ENCODE measurements at regions not wholly inside any gene's neighbourhood (a gene's known extent, or its start where the extent isn't known, plus 50 kb on each side); places are given as distances from the start of the nearest gene placed in this dataset.

DNA sequence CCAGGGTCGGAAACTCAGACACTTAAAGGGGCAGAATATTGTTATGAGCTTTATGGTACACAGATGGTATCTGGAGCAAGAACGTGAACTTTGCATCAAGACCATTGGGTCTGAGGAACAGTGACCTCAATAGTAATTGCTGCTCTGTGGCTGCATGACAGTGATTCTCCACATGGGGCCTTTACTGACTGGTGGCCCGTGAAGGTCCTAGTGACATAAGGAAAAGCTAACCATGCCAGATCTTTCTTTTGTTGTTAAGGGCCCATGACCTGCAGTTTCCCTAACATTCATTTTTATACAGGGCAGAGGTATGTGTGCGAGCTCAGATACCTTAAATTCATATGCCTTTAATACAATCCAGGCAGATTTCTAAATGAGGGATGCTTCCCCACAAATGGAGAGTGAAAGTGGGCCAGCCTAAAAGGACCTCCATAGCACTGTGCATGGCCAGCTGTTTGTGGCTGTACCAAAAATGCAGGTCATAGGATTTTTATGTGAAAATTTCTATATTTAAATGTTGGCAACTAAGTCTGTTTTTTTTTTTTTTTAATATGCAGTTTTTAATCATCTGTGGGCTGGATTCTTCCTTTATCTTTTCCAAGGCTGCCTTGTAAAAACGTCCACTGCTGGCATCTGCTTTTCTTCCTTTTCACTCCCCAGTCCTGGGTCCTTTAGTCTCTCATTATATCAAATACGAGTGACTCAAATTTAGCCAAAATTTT lies 188.0 kb upstream of the IL12A start:
- Histone ChIP-seq H2BK15ac (ENCODE audit: low read length) (no peak overlapping the region), H3K4me1 (ENCODE audit: control insufficient read depth in 2 of 2, insufficient read depth in 1 of 2, low read depth in 1 of 2, low read length in 2 of 2) (peaks cover 0 to 3% of the 10 kb centered on the region in 2 donors), H3K36me3 (replicated peaks in 1 of 2; ENCODE audit: control insufficient read depth in 2 of 2, insufficient read depth in 2 of 2, low read length in 2 of 2) (no peaks in the 10 kb centered on the region), H3K9ac (ENCODE audit: low read depth, low read length, poor library complexity) (no peak overlapping the region), H3K18ac (ENCODE audit: low read length) (no peak overlapping the region), H3K4me2 (ENCODE audit: insufficient read depth, low read length, poor library complexity, severe bottlenecking) (no peak overlapping the region), H3K4me3 (ENCODE audit: low read length in 2 of 2) (no peak overlapping the region), H3K27ac (replicated peaks; ENCODE audit: low read length) (no peak overlapping the region), H2BK12ac (ENCODE audit: low read length) (no peak overlapping the region), H2BK120ac (ENCODE audit: low read depth, low read length) (no peak overlapping the region), H4K8ac (ENCODE audit: low read depth, low read length) (no peak overlapping the region), H3K14ac (ENCODE audit: low read length) (no peak overlapping the region), H2BK5ac (ENCODE audit: low read length) (no peak overlapping the region), H2AK5ac (ENCODE audit: low read depth, low read length) (no peak overlapping the region), H3K79me1 (ENCODE audit: low read depth, low read length) (no peaks in the 10 kb centered on the region), H2AFZ (ENCODE audit: low read length) (no peak overlapping the region), H4K91ac (ENCODE audit: low read depth, low read length, poor library complexity) (no peak overlapping the region), H3K4ac (ENCODE audit: low read length) (no peak overlapping the region), H3K23ac (ENCODE audit: low read depth, low read length, poor library complexity) (no peak overlapping the region), H3K9me3 (replicated peaks in 1 of 2; ENCODE audit: control insufficient read depth in 2 of 2, insufficient read depth in 1 of 2, low read depth in 1 of 2, low read length in 2 of 2) (no peaks in the 10 kb centered on the region), H3K27me3 (ENCODE audit: control insufficient read depth in 3 of 3, insufficient read depth in 3 of 3, low read depth in 1 of 3, low read length in 3 of 3) (peaks cover 0 to 3% (median 0%) of the 10 kb centered on the region in 3 experiments)
- DNase-seq (ENCODE audit: low spot score): no peak
- WGBS, 2 donors (ENCODE audit: extremely low coverage in 2 of 2, insufficient read length in 2 of 2, insufficient replicate concordance in 1 of 2): no CpG with 5 or more reads among the region's 6 CpGs

DNA sequence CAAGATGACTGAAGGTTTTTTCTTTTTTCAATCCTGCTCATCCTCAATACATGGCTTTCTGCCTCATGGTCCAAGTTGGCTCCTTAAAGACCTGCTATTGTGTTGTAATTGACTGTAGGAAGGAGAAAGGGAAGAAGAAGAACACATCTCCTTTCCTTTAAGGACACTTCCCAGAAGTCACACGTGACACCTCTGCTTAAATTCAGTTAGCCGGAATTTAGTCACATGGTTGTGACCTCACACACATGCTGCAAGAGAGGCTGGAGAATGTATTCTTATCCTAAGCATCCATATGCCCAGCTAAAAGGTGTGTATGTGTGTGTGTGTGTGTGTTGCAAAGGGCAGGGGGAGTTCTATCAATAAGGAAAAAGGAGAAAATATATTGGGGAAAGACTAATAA lies 185.8 kb upstream of the IL12A start:
- Histone ChIP-seq H2BK120ac (ENCODE audit: low read depth, low read length) (no peak overlapping the region), H2BK12ac (ENCODE audit: low read length) (no peak overlapping the region), H2AFZ (ENCODE audit: low read length) (no peak overlapping the region), H3K9ac (ENCODE audit: low read depth, low read length, poor library complexity) (no peak overlapping the region), H3K4me2 (ENCODE audit: insufficient read depth, low read length, poor library complexity, severe bottlenecking) (no peak overlapping the region), H2BK5ac (ENCODE audit: low read length) (no peak overlapping the region), H2BK15ac (ENCODE audit: low read length) (no peak overlapping the region), H4K91ac (ENCODE audit: low read depth, low read length, poor library complexity) (no peak overlapping the region), H3K23ac (ENCODE audit: low read depth, low read length, poor library complexity) (no peak overlapping the region), H3K4me1 (ENCODE audit: control insufficient read depth in 2 of 2, insufficient read depth in 1 of 2, low read depth in 1 of 2, low read length in 2 of 2) (peaks cover 0 to 7% of the 10 kb centered on the region in 2 donors), H3K14ac (ENCODE audit: low read length) (no peak overlapping the region), H3K4ac (ENCODE audit: low read length) (no peak overlapping the region), H3K4me3 (ENCODE audit: low read length in 2 of 2) (no peak overlapping the region), H3K36me3 (replicated peaks in 1 of 2; ENCODE audit: control insufficient read depth in 2 of 2, insufficient read depth in 2 of 2, low read length in 2 of 2) (no peaks in the 10 kb centered on the region), H3K79me1 (ENCODE audit: low read depth, low read length) (no peaks in the 10 kb centered on the region), H3K27me3 (ENCODE audit: control insufficient read depth in 3 of 3, insufficient read depth in 3 of 3, low read depth in 1 of 3, low read length in 3 of 3) (no peaks in the 10 kb centered on the region), H3K9me3 (replicated peaks in 1 of 2; ENCODE audit: control insufficient read depth in 2 of 2, insufficient read depth in 1 of 2, low read depth in 1 of 2, low read length in 2 of 2) (no peaks in the 10 kb centered on the region), H4K8ac (ENCODE audit: low read depth, low read length) (no peak overlapping the region), H2AK5ac (ENCODE audit: low read depth, low read length) (no peak overlapping the region), H3K27ac (replicated peaks; ENCODE audit: low read length) (no peak overlapping the region), H3K18ac (ENCODE audit: low read length) (no peak overlapping the region)
- no CpG with 5 or more reads among the region's 2 CpGs for WGBS, 2 donors (ENCODE audit: extremely low coverage in 2 of 2, insufficient read length in 2 of 2, insufficient replicate concordance in 1 of 2)
- no peak for DNase-seq (ENCODE audit: low spot score)

DNA sequence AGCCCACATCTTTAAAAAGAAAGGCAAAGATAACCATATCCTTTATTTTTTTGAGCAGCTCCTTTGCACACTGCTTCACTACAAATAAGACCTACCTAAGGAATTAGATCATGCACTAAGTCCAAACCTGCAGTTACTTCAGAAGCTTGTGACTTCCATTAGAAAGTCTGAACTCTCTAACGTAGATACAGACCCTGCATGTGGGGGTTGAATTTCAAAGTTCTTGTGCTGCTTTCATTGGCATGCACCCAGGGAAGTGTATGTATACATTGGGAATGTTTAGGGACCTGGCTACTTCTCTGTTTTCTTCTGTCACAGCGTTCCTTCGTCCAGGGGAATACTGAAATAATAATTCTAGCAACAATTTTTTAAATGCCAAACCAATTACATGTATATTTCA lies 185.2 kb upstream of the IL12A start:
- Histone ChIP-seq H3K27me3 (ENCODE audit: control insufficient read depth in 3 of 3, insufficient read depth in 3 of 3, low read depth in 1 of 3, low read length in 3 of 3) (no peaks in the 10 kb centered on the region), H3K4me2 (ENCODE audit: insufficient read depth, low read length, poor library complexity, severe bottlenecking) (no peak overlapping the region)

DNA sequence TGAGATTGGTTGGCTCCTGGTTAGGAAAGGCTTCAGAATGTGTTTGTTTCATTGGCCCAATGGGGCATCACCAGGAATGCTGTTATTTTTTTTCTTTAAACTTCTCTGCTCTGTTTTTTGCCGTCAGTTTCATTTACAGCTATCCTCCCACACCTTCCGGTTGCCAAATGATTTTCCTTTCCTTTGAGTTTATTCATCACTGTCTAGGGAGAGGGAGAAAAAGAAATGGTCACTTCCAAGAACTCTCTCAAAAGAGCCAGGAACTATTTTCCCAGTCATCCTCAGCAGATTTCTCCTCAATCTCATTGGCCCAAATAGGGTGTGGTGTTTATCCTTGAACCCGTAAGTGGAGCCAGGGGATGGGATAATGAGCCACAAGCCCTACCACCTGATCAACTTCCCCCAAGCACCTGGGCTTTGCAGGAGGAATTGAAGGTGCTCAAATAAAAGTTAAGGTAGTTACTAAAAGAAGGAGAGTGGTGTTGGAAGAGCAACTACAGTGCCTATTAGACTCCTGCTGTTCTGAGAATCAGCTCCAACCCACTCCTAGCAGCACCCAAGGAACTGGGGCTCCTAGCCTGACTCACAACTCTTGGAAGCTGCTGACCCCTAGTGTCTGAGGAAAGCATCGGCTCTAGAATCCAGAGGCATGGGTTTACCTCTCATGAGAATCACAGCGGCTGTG lies 183.8 kb upstream of the IL12A start:
- no peak overlapping the region for H4K8ac ChIP-seq (ENCODE audit: low read depth, low read length)
- peak; percentile 64 for DNase-seq (ENCODE audit: low spot score)

More for the DNA sequence above, 185.2 kb upstream of the IL12A start:
- Histone ChIP-seq H3K36me3 (replicated peaks in 1 of 2; ENCODE audit: control insufficient read depth in 2 of 2, insufficient read depth in 2 of 2, low read length in 2 of 2) (no peaks in the 10 kb centered on the region), H3K18ac (ENCODE audit: low read length) (no peak overlapping the region), H2BK5ac (ENCODE audit: low read length) (no peak overlapping the region), H2BK12ac (ENCODE audit: low read length) (no peak overlapping the region), H3K14ac (ENCODE audit: low read length) (no peak overlapping the region), H3K9me3 (replicated peaks in 1 of 2; ENCODE audit: control insufficient read depth in 2 of 2, insufficient read depth in 1 of 2, low read depth in 1 of 2, low read length in 2 of 2) (no peaks in the 10 kb centered on the region), H4K8ac (ENCODE audit: low read depth, low read length) (no peak overlapping the region), H3K79me1 (ENCODE audit: low read depth, low read length) (no peaks in the 10 kb centered on the region), H3K4me1 (ENCODE audit: control insufficient read depth in 2 of 2, insufficient read depth in 1 of 2, low read depth in 1 of 2, low read length in 2 of 2) (peaks cover 0 to 7% of the 10 kb centered on the region in 2 donors), H3K4me3 (ENCODE audit: low read length in 2 of 2) (no peak overlapping the region), H4K91ac (ENCODE audit: low read depth, low read length, poor library complexity) (no peak overlapping the region), H2AFZ (ENCODE audit: low read length) (no peak overlapping the region), H2BK120ac (ENCODE audit: low read depth, low read length) (no peak overlapping the region), H2BK15ac (ENCODE audit: low read length) (no peak overlapping the region), H3K9ac (ENCODE audit: low read depth, low read length, poor library complexity) (no peak overlapping the region), H2AK5ac (ENCODE audit: low read depth, low read length) (no peak overlapping the region), H3K27ac (replicated peaks; ENCODE audit: low read length) (no peak overlapping the region), H3K23ac (ENCODE audit: low read depth, low read length, poor library complexity) (no peak overlapping the region), H3K4ac (ENCODE audit: low read length) (no peak overlapping the region)
- no peak for DNase-seq (ENCODE audit: low spot score)
- WGBS, 2 donors (ENCODE audit: extremely low coverage in 2 of 2, insufficient read length in 2 of 2, insufficient replicate concordance in 1 of 2): no CpG with 5 or more reads among the region's 3 CpGs

More for the DNA sequence above, 183.8 kb upstream of the IL12A start:
- no peak overlapping the region for H3K4ac ChIP-seq (ENCODE audit: low read length)
- H3K4me3 ChIP-seq (ENCODE audit: low read length in 2 of 2): no peak overlapping the region
- no peak overlapping the region for H3K18ac ChIP-seq (ENCODE audit: low read length)
- H2AFZ ChIP-seq (ENCODE audit: low read length): no peak overlapping the region
- no peaks in the 10 kb centered on the region for H3K27me3 ChIP-seq (ENCODE audit: control insufficient read depth in 3 of 3, insufficient read depth in 3 of 3, low read depth in 1 of 3, low read length in 3 of 3)
- H3K4me1 ChIP-seq (ENCODE audit: control insufficient read depth in 2 of 2, insufficient read depth in 1 of 2, low read depth in 1 of 2, low read length in 2 of 2): peaks cover 0 to 7% of the 10 kb centered on the region in 2 donors
- H3K4me2 ChIP-seq (ENCODE audit: insufficient read depth, low read length, poor library complexity, severe bottlenecking): no peak overlapping the region
- no peaks in the 10 kb centered on the region for H3K9me3 ChIP-seq (replicated peaks in 1 of 2; ENCODE audit: control insufficient read depth in 2 of 2, insufficient read depth in 1 of 2, low read depth in 1 of 2, low read length in 2 of 2)
- H3K27ac ChIP-seq (replicated peaks; ENCODE audit: low read length): no peak overlapping the region
- no CpG with 5 or more reads among the region's 5 CpGs for WGBS, 2 donors (ENCODE audit: extremely low coverage in 2 of 2, insufficient read length in 2 of 2, insufficient replicate concordance in 1 of 2)
- no peak overlapping the region for H2BK120ac ChIP-seq (ENCODE audit: low read depth, low read length)
- H2BK12ac ChIP-seq (ENCODE audit: low read length): no peak overlapping the region
- no peak overlapping the region for H4K91ac ChIP-seq (ENCODE audit: low read depth, low read length, poor library complexity)
- H2BK15ac ChIP-seq (ENCODE audit: low read length): no peak overlapping the region
- H3K14ac ChIP-seq (ENCODE audit: low read length): no peak overlapping the region
- H3K23ac ChIP-seq (ENCODE audit: low read depth, low read length, poor library complexity): no peak overlapping the region
- no peaks in the 10 kb centered on the region for H3K36me3 ChIP-seq (replicated peaks in 1 of 2; ENCODE audit: control insufficient read depth in 2 of 2, insufficient read depth in 2 of 2, low read length in 2 of 2)
- H3K9ac ChIP-seq (ENCODE audit: low read depth, low read length, poor library complexity): no peak overlapping the region
- H3K79me1 ChIP-seq (ENCODE audit: low read depth, low read length): no peaks in the 10 kb centered on the region
- H2AK5ac ChIP-seq (ENCODE audit: low read depth, low read length): no peak overlapping the region
- H2BK5ac ChIP-seq (ENCODE audit: low read length): no peak overlapping the region

Measured in neuronal stem cell (in vitro differentiated cells).